ENCODE measurements at regions not wholly inside any gene's neighbourhood (a gene's known extent, or its start where the extent isn't known, plus 50 kb on each side); places are given as distances from the start of the nearest gene placed in this dataset.

DNA sequence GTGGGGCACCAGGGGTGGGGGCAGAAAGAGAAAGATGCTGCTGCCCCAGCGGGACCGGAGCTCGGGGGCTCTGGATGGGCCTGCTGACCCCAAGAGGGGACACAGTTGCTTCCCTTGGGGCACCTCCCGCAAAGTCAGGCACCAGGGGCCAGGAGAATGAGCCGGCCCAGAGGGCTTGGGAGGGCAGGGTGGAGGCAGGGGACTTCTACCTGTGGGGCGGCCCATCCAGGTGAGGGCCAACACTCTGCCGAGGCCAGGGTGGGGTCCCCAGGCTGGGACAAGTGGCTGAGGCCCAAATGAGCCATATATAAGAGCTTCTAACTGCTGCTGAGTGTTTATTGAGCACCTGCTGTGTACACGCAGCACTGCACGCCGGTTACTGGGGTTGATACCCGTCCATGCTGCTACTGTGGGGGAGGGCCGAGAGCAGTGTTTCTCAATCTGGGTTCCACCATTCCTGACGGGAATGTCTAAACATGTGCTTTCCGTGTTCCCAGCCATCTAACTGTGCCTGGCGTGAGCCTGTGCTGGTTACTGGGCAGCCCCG lies 211.7 kb upstream of the GSE1 start:
- no peak for TF ChIP-seq CTCF (IDR thresholded peaks at IDR 0.05)
- TF ChIP-seq POLR2AphosphoS5 (IDR thresholded peaks at IDR 0.05): no peak
- no peak for TF ChIP-seq POLR2A (IDR thresholded peaks at IDR 0.05)
- TF ChIP-seq EP300 (IDR thresholded peaks at IDR 0.05): no peak
